Fibroblast of peridontal ligament (primary cell): ENCODE measurements at regions not wholly inside any gene's neighbourhood (a gene's known extent, or its start where the extent isn't known, plus 50 kb on each side); places are given as distances from the start of the nearest gene placed in this dataset.

Source experiments
- DNase-seq: peaks from one replicate; pipeline ENCODE4 v3.0.0-alpha.2; 2010; ENCODE audit errors: extremely low read depth

DNA sequence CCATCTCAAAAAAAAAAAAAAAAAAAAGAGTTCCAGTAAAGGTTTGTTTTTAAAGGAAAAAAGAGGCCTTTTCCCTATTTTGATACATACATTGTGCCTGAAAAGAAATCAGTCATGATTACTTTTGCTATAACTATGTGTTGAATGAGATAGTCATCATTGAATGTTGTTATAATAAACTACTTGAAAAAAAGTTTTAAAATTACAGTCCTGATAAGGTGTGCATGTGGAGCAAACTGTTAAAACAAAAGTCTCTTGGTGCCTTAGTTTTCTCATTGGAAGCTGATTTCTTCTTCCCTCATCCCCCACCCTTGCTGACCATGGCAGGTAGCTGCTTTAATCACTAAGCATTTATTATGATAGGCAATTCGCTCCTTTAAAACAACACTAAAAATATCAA lies 172.3 kb upstream of the TBCA start:
- DNase-seq: no peak

DNA sequence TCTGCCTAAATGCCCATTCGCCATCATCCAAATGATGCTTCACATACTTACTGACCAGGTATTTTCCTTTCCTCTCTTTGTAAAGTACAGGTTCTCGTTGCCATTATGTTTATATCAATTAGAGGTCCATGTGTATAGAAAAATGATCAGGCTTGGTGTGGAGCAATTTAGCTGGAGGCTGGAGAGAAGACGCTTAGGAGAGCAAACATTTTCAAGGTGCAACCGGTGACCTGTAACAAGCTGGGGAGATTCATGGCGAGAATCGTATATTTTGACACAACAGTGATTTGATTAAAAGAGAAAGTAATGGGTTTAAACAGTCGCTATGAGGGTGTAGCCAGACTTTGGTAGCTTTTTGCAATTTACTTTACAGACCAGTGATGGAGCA lies 170.9 kb upstream of the TBCA start:
- no peak for DNase-seq

DNA sequence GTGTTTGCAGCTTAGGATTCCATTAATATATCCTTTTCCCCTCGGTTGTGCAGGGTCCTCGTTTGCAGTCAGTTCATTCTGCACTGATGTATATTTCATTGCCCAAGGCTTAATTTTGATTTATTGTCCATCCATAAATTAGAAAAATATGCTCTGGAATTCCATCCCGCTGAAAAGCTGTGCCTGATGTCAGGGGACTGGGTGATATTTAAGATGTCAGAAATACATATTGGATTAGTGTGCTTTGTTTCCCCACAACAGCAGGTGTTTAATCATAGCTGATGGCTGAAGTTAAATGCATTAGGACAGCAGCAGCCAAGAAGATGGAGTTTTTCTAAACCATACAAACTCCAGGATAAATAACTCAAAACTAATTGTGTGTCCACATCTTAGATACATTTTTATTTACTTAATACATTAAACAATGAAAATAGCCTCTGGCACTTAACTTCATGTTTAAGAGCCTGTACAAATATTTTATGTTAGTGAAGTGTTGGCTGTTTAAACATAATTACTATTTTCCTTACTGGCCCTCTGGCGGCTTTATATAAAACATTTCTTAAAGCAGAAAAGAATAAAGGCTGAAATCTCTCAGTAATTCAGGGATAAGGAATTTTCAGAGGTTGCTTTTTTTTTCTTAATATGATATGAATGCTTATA lies 170.4 kb upstream of the TBCA start:
- no peak for DNase-seq

DNA sequence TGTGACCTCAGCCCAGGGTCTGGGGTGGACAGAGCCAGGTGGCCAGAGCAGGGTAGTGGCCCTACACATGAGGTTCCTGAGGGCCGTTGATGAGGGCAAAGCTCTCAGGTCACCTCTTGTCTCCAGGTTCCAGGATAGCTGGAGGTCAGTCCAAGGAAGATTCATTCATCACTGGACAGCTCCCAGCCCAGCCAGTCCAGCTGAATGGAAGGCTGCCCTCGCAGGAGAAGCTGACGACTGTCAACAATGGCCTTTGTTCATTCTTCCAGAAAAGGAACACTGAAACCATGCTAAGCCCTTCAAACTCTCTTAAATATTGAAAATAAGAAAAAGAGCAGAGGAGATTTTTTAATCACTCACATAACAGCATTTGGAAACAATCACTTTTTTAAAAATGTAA lies 169.7 kb upstream of the TBCA start:
- no peak for DNase-seq

DNA sequence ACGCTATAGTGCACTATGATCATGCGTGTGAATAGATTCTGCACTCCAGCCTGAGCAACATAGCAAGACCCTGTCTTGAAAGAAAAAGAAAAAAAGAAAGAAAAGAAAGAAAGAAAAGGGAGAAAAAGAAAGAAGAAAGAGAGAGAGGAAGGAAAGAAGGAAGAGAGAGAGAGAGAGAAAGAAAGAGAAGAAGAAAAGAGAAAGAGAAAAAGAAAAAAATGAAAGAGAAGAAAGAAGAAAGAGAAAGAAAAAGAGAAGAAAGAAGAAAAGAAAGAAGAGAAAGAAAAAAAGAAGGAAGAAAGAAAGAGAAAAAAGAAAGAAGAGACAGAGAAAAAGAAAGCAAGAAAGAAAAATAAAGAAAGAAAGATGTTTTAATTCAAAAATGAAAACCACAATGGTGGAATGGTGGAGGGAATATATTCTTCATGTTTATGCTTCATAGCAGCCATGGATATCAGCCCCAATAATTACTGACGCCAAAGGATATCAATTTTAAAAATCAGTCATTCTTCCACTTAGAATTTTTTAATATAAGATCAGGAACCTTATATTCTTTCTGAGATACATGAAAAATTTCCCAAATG lies 168.7 kb upstream of the TBCA start:
- DNase-seq: no peak

DNA sequence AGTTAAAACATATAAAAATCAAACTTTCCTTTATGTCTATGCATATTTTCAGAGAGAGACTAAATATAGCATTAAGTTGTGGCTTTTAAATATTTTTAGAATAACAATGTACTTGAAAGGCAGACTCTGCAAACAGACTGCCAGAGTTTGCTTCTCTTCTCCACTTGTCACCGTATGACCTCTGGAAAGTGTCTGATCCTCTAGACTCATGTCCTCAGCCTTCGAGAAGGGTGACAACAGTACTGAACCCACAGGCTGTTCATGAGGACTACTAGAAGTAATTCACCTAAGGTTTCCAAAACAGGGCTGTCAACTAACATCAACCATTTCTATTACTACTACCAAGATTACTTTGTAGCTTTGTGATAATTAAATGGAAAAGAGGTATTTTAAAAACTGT lies 167.7 kb upstream of the TBCA start:
- no peak for DNase-seq

DNA sequence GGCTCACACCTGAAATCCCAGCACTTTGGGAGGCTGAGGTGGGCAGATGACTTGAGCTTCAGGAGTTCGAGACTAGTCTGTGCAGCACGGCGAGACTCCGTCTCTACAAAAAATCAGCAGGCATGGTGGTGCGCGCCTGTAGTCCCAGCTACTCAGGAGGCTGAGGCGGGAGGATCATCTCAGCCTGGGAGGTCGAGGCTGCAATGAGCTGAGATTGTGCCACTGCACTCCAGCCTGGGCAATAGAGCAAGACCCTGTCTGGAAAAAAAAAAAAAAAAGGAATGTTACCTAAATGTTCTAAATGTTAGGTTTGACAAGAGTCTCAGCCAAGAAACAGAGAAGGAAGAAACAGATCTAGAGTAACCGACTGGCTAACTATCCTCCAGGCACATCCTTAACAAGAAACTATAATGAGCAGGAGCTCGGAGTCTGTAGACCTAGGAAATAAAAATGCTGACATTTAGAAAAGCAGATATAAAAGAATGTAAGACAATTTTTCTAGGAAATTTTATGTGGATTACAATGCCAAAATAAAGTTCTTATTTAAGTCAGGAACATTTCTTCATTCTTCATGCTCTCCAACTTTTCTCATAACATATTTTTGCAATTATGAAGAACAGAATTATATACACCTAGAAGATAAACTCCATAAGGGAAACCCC lies 166.6 kb upstream of the TBCA start:
- no peak for DNase-seq

DNA sequence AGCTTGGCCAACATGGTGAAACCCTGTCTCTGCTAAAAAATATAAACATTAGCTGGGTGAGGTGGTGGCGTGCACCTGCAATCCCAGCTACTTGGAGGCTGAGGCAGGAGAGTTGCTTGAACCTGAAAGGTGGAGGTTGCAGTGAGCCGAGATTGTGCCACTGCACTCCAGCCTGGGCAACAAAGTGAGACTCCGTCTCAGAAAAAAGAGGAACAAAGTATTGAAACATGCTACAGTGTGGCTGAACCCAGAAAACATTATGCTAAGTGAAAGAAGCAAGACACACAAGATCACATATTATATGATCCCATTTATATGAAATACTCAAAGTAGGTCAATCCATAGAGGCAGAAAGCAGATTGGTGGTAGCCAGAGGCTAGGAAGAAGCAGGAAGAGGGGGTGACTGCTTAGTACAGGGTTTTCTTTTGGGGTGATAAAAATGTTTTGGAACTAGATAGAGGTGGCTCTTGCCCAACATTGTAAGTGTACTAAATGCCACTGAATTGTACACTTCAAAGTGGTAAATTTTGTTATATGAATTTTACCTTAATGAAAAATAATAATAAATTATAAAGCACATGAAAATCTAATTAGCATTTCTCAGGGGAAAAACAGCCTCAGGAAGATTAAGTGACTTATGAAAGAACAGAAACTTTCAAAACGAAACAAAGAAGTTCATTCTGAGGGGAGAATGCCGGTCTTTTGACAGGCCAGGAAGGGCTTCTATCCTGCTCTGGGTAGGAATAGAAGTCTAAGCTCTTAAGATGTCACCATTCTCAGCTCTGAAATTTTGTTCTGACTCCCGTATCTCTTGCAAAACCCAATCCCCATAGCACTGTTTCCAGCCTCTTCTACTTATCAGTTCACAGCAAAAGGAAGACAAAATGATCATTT lies 161.1 kb upstream of the TBCA start:
- DNase-seq: no peak

DNA sequence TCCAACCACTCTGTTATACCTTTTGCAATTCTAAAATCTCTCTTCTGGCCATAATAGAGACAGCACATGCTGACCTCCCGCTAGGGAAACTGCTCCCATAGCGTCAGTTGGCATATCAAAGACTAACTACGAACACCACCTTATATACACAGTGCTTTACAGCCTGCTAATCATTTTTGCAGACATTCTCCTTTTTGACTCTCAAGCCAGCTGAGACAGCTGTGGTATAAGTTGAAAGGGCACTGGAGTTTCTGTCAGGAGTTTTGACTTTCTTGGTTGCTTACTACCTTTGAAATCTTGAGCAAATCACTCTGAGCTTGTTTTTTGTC lies 160.2 kb upstream of the TBCA start:
- DNase-seq: no peak

DNA sequence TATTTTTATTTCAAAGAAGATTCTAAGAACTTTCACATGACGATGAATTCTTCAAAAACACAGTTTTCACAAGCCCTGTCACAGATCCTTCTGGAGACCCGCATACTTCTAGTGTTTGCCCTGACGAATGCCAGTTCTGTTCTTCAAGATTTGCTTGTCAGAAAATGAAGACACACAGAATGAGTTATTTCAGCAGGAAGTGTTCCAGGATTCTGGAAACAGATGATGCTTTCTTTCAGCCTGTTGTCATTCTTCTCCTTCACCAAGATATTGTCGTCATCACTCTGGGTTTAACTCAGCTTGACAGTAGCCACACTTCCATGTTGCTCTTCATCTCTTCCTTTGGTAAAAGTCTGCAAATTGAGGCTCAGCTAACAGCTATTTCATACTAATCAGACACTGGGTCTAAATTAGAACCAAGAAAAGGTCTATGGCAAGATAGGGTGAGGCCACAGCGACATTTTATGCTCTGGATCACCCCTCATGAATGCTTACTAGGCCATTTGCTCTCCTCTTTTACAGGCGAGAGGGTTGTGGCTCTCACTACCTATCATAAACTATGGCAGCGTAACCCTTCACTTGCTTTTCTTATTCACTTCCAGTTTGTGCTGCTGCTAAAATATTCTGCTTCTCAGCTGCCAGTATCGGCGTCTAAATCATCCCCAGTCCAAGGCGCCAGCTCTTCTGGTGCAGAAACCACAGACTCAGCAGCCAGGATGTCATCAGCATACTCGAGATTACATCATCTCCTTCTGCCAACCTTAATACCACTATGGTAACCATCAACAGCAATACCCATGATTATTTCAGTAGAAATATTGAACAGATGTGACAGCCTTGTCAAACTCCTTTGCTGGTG lies 159.6 kb upstream of the TBCA start:
- DNase-seq: peak; percentile 34

DNA sequence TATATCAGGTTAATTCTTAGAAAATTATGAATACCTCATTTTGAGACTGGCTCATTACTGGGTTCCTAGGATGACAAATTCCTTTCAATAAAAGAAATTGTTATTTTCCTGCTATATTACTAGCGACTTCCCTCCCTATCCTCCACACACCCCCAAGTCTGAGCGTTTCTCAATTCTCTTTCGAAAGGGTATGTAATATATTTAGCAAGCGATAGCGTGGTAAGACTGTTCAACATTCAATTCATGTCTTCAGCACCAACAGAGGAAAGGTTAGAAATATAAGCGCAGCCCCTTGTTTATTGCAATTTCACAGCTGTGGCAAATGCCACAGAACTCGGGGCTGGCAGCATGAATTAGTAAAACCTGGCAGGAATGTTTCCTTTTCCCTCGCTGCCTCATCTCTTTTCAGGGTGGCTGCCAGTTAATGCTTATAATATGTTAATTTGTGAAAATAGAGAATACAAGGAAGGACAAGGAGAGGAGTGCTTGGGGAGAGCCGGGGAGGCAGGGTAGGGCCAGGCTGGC lies 152.7 kb upstream of the TBCA start:
- no peak for DNase-seq

DNA sequence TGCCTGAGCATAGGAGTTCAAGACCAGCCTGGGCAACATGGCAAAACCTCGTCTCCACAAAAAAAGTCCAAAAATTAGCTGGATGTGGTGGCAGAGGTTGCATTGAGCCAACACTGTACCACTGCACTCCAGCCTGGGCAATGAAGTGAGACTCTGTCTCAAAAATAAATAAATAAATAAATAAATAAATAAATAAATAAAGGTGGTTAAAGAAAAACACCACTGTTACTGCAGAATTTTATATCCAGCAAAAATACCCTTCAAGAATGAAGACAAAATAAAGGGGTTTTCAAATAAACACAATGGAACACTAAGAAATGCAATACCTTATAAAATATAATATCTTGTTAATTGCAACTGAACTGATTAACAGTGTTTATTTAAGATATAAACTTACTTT lies 150.2 kb upstream of the TBCA start:
- no peak for DNase-seq

DNA sequence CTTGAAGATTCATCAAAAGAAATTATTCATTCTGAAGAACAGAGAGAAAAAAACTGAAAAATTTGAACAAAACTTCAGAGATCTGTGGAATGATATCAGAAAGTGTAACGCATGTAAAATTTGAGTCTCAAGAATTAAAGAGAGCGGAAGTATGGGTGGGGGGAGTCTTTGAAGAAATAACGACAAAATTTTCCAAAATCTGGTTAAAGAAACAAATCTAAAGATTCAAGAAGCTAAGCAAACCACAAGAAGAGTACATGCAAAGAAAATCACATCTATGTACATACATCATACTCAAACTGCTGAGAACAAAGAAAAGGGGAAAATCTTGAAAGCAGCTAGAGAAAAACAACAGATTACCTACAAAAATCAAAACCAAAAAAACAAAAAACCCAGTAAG lies 149.4 kb upstream of the TBCA start:
- DNase-seq: no peak

DNA sequence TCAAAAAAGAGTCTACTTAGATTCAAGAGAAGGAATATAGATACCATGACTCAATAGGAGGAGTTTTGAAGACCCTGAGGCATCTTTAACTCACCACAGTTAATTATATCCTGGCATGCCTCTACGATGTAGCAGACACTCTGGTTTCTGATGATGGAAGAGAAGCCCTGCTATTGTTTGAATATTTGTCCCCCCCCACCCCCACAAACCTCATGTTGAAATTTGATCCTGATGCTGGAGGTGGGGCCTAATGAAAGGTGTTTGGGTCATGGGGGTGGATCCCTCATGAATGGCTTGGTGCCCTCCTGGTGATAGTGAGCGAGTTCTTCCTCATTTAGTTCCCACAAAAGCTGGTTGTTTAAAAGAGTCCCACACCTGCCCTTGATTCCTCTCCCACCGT lies 147.9 kb upstream of the TBCA start:
- DNase-seq: no peak

DNA sequence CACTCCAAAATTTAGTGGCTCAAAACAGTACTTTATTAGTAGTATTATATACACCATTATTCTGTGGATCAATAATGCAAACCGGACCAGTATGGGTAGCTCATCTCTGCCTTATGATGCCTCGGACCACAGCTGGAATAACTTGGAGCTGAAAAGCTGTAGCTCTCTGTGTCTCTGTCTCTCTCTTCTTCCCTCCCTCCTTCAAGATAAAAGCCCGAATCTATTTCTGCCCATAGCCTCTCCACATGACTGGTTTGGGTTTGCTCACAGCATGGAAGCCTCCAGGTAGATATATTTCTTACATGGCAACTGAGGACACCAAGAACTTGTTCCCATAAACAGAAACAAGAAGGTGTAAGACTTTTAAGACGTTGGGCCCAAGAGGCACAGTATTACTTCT lies 147.5 kb upstream of the TBCA start:
- DNase-seq: no peak

DNA sequence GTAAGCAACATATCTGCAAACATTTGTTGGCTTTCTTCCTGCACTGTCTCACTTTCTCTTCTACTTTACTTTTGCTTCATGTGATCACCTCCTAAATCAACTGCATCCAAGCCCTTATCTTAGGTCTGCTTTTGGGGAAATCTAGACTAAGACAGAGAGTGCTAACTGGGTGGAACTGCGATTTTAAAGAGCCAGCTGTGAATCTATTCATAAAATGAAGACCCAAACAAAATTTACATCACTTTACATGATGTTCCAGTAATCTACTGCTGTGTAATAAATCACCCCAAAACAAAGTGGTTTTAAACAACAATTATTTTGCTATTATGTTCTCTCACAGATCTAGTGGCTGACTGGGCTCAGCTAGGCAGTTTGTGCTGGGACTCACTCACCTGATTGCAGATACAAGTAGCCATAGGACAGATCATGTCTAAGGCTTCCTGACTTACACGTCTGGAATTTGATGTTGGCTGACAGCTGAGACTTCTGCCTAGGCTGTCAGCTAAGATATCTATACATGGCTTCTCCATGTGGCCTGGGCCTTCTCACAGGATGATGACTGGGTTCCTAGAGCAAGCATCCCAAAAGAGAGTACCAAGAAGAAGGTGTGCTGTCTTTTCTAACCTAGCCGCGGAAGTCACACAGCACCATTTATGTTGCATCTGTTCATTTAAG lies 145.1 kb upstream of the TBCA start:
- no peak for DNase-seq

DNA sequence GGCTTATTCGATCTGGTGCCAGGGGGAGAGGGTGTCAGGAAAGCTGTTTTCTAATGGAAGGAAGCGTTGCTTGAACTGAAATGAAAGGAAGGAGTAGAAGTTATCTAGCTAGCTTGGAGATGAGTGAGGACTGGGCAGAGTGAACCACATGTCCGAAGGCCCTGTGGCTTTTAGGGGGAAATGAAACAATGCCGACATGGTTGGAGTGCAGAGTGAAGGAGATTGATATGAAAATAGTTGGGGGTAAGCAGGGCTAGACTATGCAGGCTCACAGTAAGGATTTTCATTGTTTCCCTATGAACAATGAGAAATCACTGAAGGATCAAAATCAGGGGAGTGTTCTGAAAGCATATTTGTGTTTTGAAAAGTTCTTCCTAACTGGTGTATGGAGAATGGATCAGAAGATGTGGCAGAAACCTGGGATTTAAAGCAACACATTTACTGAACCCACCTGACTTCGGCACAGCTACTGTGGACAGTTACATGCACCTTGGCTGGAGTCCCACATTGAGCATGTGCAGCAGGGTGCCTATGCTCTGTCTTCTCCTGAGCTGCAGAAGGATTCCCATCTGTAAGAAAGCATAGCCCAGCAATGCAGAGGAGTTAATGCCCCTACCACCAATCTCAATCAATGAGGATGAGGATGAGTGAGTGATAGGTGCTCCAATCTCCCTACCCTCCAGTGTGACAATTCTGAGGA lies 144.4 kb upstream of the TBCA start:
- DNase-seq: no peak

DNA sequence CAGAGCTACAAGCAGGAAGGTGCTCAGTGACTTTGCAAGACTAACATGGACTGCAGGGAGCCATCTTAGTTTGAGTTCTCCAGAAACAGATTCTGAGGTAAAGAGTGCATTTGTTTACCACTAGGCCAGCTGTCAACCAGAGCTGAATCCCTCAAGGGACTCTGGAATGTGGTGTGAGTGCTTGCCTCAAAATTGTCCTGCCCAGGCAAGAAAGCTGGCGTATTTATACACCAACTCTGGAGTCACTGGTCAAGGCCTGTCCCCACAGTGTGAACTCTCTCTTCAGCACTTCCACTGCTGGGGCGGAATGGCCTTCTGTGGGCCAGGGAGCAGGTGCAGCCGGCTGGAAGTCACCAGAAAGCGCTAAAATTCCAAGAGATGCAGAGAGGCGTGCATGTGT lies 139.2 kb upstream of the TBCA start:
- no peak for DNase-seq

DNA sequence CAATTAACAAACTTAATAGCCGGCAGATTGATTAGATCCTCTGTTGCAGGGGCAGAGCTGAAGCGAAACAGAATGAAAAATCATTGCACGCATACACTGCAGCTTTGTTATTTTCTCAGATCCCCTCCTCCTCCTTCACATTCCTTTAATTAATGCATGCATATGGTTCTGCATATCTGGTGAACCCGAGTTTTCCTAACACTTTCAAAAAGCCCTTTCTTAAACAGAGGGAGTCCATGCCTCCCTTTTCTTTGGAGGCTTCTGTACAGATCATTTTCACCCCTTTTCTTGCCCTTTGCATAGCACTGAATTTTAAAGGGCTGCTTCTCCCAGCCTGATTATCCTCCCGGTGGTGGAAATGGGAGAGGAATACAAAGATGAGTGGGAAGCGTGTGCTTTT lies 136.6 kb upstream of the TBCA start:
- no peak for DNase-seq

DNA sequence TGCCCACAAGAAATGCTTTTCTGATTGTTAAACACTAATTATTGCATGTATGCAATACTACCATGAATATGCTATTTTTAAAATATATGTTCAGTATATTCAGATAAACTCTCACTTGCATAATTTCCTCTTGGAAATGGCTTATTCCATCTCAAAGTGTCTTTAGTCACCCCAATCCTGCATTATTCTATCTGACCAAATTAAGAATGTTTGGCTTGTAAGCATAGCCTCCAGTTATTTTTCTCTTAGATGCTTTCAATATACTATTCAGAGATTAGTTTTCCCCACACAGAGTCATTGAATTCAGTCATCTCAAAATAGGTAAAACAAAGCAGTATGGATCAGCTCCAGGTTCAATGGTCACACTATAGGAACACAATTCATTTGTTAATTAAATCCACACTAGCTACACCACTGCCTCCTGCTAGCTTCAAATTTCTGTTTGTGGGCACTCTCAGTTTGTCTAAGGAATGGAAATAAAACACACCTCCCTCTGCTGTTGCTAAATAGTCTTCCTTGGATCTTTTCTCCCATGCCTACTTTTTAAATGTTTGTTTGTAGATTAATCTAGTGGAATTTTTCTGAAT lies 134.6 kb upstream of the TBCA start:
- DNase-seq: no peak
